GM23338 (cell line): ENCODE measurements at regions not wholly inside any gene's neighbourhood (a gene's known extent, or its start where the extent isn't known, plus 50 kb on each side); places are given as distances from the start of the nearest gene placed in this dataset.

Experiments used
- ATAC-seq: fragments of 200-7000 bp; cut with Tn5 transposase; 3 replicates; pipeline ENCODE4 v1.9.1; 2020
- DNase-seq: peaks from one replicate; pipeline ENCODE4 v3.0.0-alpha.2; 2015; ENCODE audit warnings: low spot score
- H2AFZ ChIP-seq: fragments of 200-600 bp; sonication (generic); 2 replicates; pipeline ENCODE4 v1.8.0; 2016; ENCODE audit warnings: antibody characterized with exemption, mild to moderate bottlenecking, moderate library complexity
- H3F3A ChIP-seq: fragments of 200-600 bp; sonication (generic); replicated peaks from 2 replicates; pipeline ENCODE4 v1.8.0; 2017; ENCODE audit warnings: antibody characterized with exemption, mixed run types, low read depth
- H3K27ac ChIP-seq: fragments of 200-600 bp; sonication (generic); 2 replicates; pipeline ENCODE4 v1.6.1; 2016; ENCODE audit warnings: low read depth
- H3K27me3 ChIP-seq: fragments of 200-600 bp; sonication (generic); 2 replicates; pipeline ENCODE4 v1.8.0; 2016; ENCODE audit warnings: mild to moderate bottlenecking, mixed run types, moderate library complexity; ENCODE audit not compliant: insufficient read depth
- H3K36me3 ChIP-seq: fragments of 200-600 bp; sonication (generic); 2 replicates; pipeline ENCODE4 v1.8.0; 2016; ENCODE audit warnings: mild to moderate bottlenecking; ENCODE audit not compliant: insufficient read depth
- H3K4me1 ChIP-seq: fragments of 200-600 bp; sonication (generic); 2 replicates; pipeline ENCODE4 v1.8.0; 2016; ENCODE audit warnings: mild to moderate bottlenecking, moderate library complexity; ENCODE audit not compliant: insufficient read depth
- H3K4me2 ChIP-seq: fragments of 200-600 bp; sonication (generic); 2 replicates; pipeline ENCODE4 v1.7.1; 2017; ENCODE audit warnings: mixed run types
- H3K4me3 ChIP-seq: fragments of 200-600 bp; sonication (generic); 2 replicates; pipeline ENCODE4 v1.6.1; 2016; ENCODE audit warnings: mixed run types
- H3K79me2 ChIP-seq: fragments of 200-600 bp; sonication (generic); replicated peaks from 2 replicates; pipeline ENCODE4 v1.8.0; 2017; ENCODE audit warnings: mild to moderate bottlenecking; ENCODE audit not compliant: insufficient read depth
- H3K9me2 ChIP-seq: fragments of 200-600 bp; sonication (generic); 2 replicates; pipeline ENCODE4 v1.8.0; 2017; ENCODE audit not compliant: insufficient read depth
- H4K20me1 ChIP-seq: fragments of 200-600 bp; sonication (generic); replicated peaks from 2 replicates; pipeline ENCODE4 v1.8.0; 2017; ENCODE audit warnings: mild to moderate bottlenecking; ENCODE audit not compliant: insufficient read depth
- H3K27ac Mint-ChIP-seq: 2 replicates; pipeline ENCODE4 v1.8.0; 2020; ENCODE audit warnings: inconsistent platforms, mild to moderate bottlenecking, moderate library complexity, mixed read lengths
- H3K27me3 Mint-ChIP-seq: 3 replicates; pipeline ENCODE4 v1.8.0; 2022; ENCODE audit warnings: low read depth, mild to moderate bottlenecking, moderate library complexity, mixed read lengths, inconsistent platforms; ENCODE audit not compliant: insufficient read depth, poor library complexity
- H3K36me3 Mint-ChIP-seq: 3 replicates; pipeline ENCODE4 v1.8.0; 2021; ENCODE audit warnings: low read depth, mild to moderate bottlenecking, inconsistent platforms, moderate library complexity, mixed read lengths
- H3K4me1 Mint-ChIP-seq: 3 replicates; pipeline ENCODE4 v1.8.0; 2020; ENCODE audit warnings: mild to moderate bottlenecking, inconsistent platforms, mixed read lengths
- H3K4me3 Mint-ChIP-seq: 3 replicates; pipeline ENCODE4 v1.8.0; 2021; ENCODE audit warnings: moderate library complexity, mild to moderate bottlenecking, inconsistent platforms, mixed read lengths
- H3K9me3 Mint-ChIP-seq: 3 replicates; pipeline ENCODE4 v1.8.0; 2020; ENCODE audit warnings: moderate library complexity, mild to moderate bottlenecking, inconsistent platforms, mixed read lengths
- CREB1 ChIP-seq: fragments of 250-450 bp; sonication (Bioruptor Pico); IDR thresholded peaks from 2 replicates; pipeline ENCODE4 v1.5.0; 2020; ENCODE audit warnings: low read depth, mild to moderate bottlenecking, moderate library complexity
- CTCF ChIP-seq, 2 experiments: fragments of 200-600 bp in 1 of 2; sonication (generic) in 1 of 2; conservative IDR thresholded peaks; 2 replicates each; pipeline versions ENCODE4 v1.5.1 to v1.6.1; 2016 to 2017; ENCODE audit warnings: antibody characterized with exemption in 2 of 2, low read depth in 2 of 2, mild to moderate bottlenecking in 2 of 2, moderate library complexity in 1 of 2
- ETS1 ChIP-seq: IDR thresholded peaks from 2 replicates; pipeline ENCODE4 v1.6.1; 2016; ENCODE audit warnings: antibody characterized with exemption
- EZH2 ChIP-seq: fragments of 200-600 bp; sonication (generic); IDR thresholded peaks from one replicate; pipeline ENCODE4 v1.8.0; 2017; ENCODE audit warnings: antibody characterized with exemption, mild to moderate bottlenecking, low read depth; ENCODE audit not compliant: unreplicated experiment
- JUNB ChIP-seq: IDR thresholded peaks from one replicate; pipeline ENCODE4 v1.6.1; 2016; ENCODE audit warnings: antibody characterized with exemption; ENCODE audit not compliant: unreplicated experiment
- NANOG ChIP-seq: IDR thresholded peaks from 2 replicates; pipeline ENCODE4 v1.6.1; 2016; ENCODE audit warnings: antibody characterized with exemption, borderline replicate concordance
- POLR2AphosphoS5 ChIP-seq: IDR thresholded peaks from 2 replicates; pipeline ENCODE4 v1.6.1; 2016; ENCODE audit warnings: antibody characterized with exemption, low read depth
- REST ChIP-seq: IDR thresholded peaks from one replicate; pipeline ENCODE4 v1.6.1; 2018; ENCODE audit warnings: antibody characterized with exemption; ENCODE audit not compliant: unreplicated experiment
- STAT1 ChIP-seq: IDR thresholded peaks from one replicate; pipeline ENCODE4 v1.6.1; 2016; ENCODE audit warnings: antibody characterized with exemption; ENCODE audit not compliant: unreplicated experiment
- ZNF114 ChIP-seq: fragments of 250-450 bp; sonication (Bioruptor Pico); IDR thresholded peaks from 2 replicates; pipeline ENCODE4 v1.5.0; 2020; ENCODE audit warnings: mild to moderate bottlenecking, moderate library complexity
- ZNF331 ChIP-seq: fragments of 250-450 bp; sonication (Bioruptor Pico); IDR thresholded peaks from 2 replicates; pipeline ENCODE4 v1.5.0; 2020; ENCODE audit warnings: low read depth, mild to moderate bottlenecking, moderate library complexity
- ZNF462 ChIP-seq: fragments of 250-450 bp; sonication (Bioruptor Pico); IDR thresholded peaks from 2 replicates; pipeline ENCODE4 v1.5.0; 2020; ENCODE audit warnings: mild to moderate bottlenecking, moderate library complexity

DNA sequence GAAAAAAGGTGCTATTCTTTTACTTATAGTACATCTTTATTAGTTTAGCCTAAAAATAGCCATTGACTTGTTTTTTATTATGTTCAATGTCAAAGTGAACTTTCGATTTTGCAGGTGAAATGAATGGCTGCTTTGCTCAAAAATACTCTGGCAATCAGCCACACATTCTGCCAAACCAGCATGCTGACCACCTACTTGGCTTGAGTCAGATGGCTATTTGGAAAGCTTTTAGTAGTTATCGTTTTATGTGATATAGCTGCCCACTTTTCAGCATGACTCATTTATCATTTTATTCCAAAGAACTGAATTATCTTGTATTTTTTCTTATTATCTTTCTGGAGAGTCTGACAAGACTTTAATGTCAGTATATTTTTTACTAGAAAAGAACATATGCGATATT is 1615.8 kb upstream of the TMEFF2 start:
- Histone ChIP-seq H3K4me2 (no peak overlapping the region), H4K20me1 (no peaks in the 10 kb centered on the region), H2AFZ (no peak overlapping the region), H3K27ac (no peak overlapping the region), H3K4me1 (no peaks in the 10 kb centered on the region), H3K79me2 (no peaks in the 10 kb centered on the region), H3K36me3 (no peaks in the 10 kb centered on the region), H3K9me2 (no peaks in the 10 kb centered on the region), H3F3A (no peaks in the 10 kb centered on the region), H3K27me3 (no peaks in the 10 kb centered on the region), H3K4me3 (no peak overlapping the region)
- no peaks in the 10 kb centered on the region for H3K4me1 Mint-ChIP-seq
- H3K9me3 Mint-ChIP-seq: no peaks in the 10 kb centered on the region
- H3K27ac Mint-ChIP-seq: no peak overlapping the region
- H3K36me3 Mint-ChIP-seq: no peaks in the 10 kb centered on the region
- TF ChIP-seq ETS1 (no peak), NANOG (no peak), ZNF462 (no peak), JUNB (no peak), ZNF331 (no peak), POLR2AphosphoS5 (no peak), REST (no peak), CREB1 (CRISPR knock-in tag) (no peak), CTCF (conservative IDR thresholded peaks at IDR 0.05; ENCODE audit: low read depth in 2 of 2) (no peak), ZNF114 (no peak), EZH2 (no peak), STAT1 (no peak)
- DNase-seq (no peak), ATAC-seq (no peak)
- H3K4me3 Mint-ChIP-seq: no peak overlapping the region
- no peaks in the 10 kb centered on the region for H3K27me3 Mint-ChIP-seq
